ENCODE measurements at regions not wholly inside any gene's neighbourhood (a gene's known extent, or its start where the extent isn't known, plus 50 kb on each side); places are given as distances from the start of the nearest gene placed in this dataset.

- DNase-seq (ENCODE audit: low read depth, low spot score) = no peak
- H3K9me1 ChIP-seq (ENCODE audit: control insufficient read depth, extremely low read depth, insufficient read depth, low read length) = no peaks in the 10 kb centered on the region
- no peaks in the 10 kb centered on the region for H3K27me3 ChIP-seq (ENCODE audit: control insufficient read depth, extremely low read depth, insufficient read depth, low read length)
- no peaks in the 10 kb centered on the region for H3K79me2 ChIP-seq (ENCODE audit: control insufficient read depth, insufficient read depth, low read length)
- no peaks in the 10 kb centered on the region for H3K4me1 ChIP-seq (ENCODE audit: control insufficient read depth, extremely low read depth, insufficient read depth, low read length)
- no peak for TF ChIP-seq EZH2 (IDR thresholded peaks at IDR 0.05; ENCODE audit: low read length)
- no peak for TF ChIP-seq CTCF (optimal IDR thresholded peaks at IDR 0.05 in 1 of 3, IDR thresholded peaks at IDR 0.05 in 1 of 3, conservative IDR thresholded peaks at IDR 0.05 in 1 of 3; ENCODE audit: extremely low read depth in 1 of 3, insufficient read depth in 2 of 3, low read length in 3 of 3)
- no peak overlapping the region for H2AFZ ChIP-seq (ENCODE audit: control insufficient read depth, low read length)
- no peaks in the 10 kb centered on the region for H3K9me3 ChIP-seq (ENCODE audit: control insufficient read depth, low read depth, low read length)
- no peak overlapping the region for H3K27ac ChIP-seq (ENCODE audit: control insufficient read depth, insufficient read depth, low read length)
- dilution Hi-C loops (cut with MboI; ENCODE audit: extremely low pct_ligation_motif_present, low sequenced_read_pairs) = no loop called here
- no peak overlapping the region for H3K4me3 ChIP-seq (ENCODE audit: control insufficient read depth in 2 of 3, extremely low read depth in 1 of 3, insufficient read depth in 2 of 3, low read depth in 1 of 3, low read length in 3 of 3)
- H3K36me3 ChIP-seq (ENCODE audit: control insufficient read depth in 2 of 2, extremely low read depth in 1 of 2, insufficient read depth in 2 of 2, low read length in 2 of 2) = no peaks in the 10 kb centered on the region
- no peaks in the 10 kb centered on the region for H4K20me1 ChIP-seq (ENCODE audit: control insufficient read depth, extremely low read depth, insufficient read depth, low read length)
- FAIRE-seq = no peak
- no peak overlapping the region for H3K4me2 ChIP-seq (ENCODE audit: control insufficient read depth, extremely low read depth, insufficient read depth, low read depth, low read length)
- H3K9ac ChIP-seq (ENCODE audit: control insufficient read depth, extremely low read depth, insufficient read depth, low read length) = no peak overlapping the region
Observed at GRCh38 chr4:62256479-62256878, 1056.4 kb downstream of the ADGRL3 start.

GRCh38 chr4:62252728-62253127 is 1052.6 kb downstream of the ADGRL3 start:
- no peak overlapping the region for H3K4me3 ChIP-seq (ENCODE audit: control insufficient read depth in 2 of 3, extremely low read depth in 1 of 3, insufficient read depth in 2 of 3, low read depth in 1 of 3, low read length in 3 of 3)
- FAIRE-seq = no peak
- no peak for DNase-seq (ENCODE audit: low read depth, low spot score)
- no peaks in the 10 kb centered on the region for H3K9me1 ChIP-seq (ENCODE audit: control insufficient read depth, extremely low read depth, insufficient read depth, low read length)
- no peaks in the 10 kb centered on the region for H3K79me2 ChIP-seq (ENCODE audit: control insufficient read depth, insufficient read depth, low read length)
- H3K4me1 ChIP-seq (ENCODE audit: control insufficient read depth, extremely low read depth, insufficient read depth, low read length) = no peaks in the 10 kb centered on the region
- no peaks in the 10 kb centered on the region for H3K9me3 ChIP-seq (ENCODE audit: control insufficient read depth, low read depth, low read length)
- no peaks in the 10 kb centered on the region for H4K20me1 ChIP-seq (ENCODE audit: control insufficient read depth, extremely low read depth, insufficient read depth, low read length)
- no peaks in the 10 kb centered on the region for H3K36me3 ChIP-seq (ENCODE audit: control insufficient read depth in 2 of 2, extremely low read depth in 1 of 2, insufficient read depth in 2 of 2, low read length in 2 of 2)
- TF ChIP-seq CTCF (optimal IDR thresholded peaks at IDR 0.05 in 1 of 3, IDR thresholded peaks at IDR 0.05 in 1 of 3, conservative IDR thresholded peaks at IDR 0.05 in 1 of 3; ENCODE audit: extremely low read depth in 1 of 3, insufficient read depth in 2 of 3, low read length in 3 of 3) = no peak
- no peak for TF ChIP-seq EZH2 (IDR thresholded peaks at IDR 0.05; ENCODE audit: low read length)
- no peak overlapping the region for H3K27ac ChIP-seq (ENCODE audit: control insufficient read depth, insufficient read depth, low read length)
- no peak overlapping the region for H3K4me2 ChIP-seq (ENCODE audit: control insufficient read depth, extremely low read depth, insufficient read depth, low read depth, low read length)
- H2AFZ ChIP-seq (ENCODE audit: control insufficient read depth, low read length) = no peak overlapping the region
- no peak overlapping the region for H3K9ac ChIP-seq (ENCODE audit: control insufficient read depth, extremely low read depth, insufficient read depth, low read length)
- H3K27me3 ChIP-seq (ENCODE audit: control insufficient read depth, extremely low read depth, insufficient read depth, low read length) = no peaks in the 10 kb centered on the region
- dilution Hi-C loops (cut with MboI; ENCODE audit: extremely low pct_ligation_motif_present, low sequenced_read_pairs) = no loop called here

All from keratinocyte (primary cell).